Heart right ventricle (tissue), 16 donors: ENCODE measurements at regions not wholly inside any gene's neighbourhood (a gene's known extent, or its start where the extent isn't known, plus 50 kb on each side); places are given as distances from the start of the nearest gene placed in this dataset.

ENCODE experiments used
- ATAC-seq, 8 donors: fragments of 200-7000 bp; cut with Tn5 transposase; one replicate each; pipeline ENCODE4 v1.9.1; 2020; ENCODE audit warnings: mild to moderate bottlenecking in 8 of 8, moderate library complexity in 8 of 8, moderate number of reproducible peaks in 1 of 8
- DNase-seq, 2 donors: peaks; one replicate each; pipeline ENCODE4 v3.0.0-alpha.2; 2020
- H3K27ac ChIP-seq, 10 donors: fragments of 200-600 bp; sonication (generic) in 2 of 10; one replicate each; pipeline versions ENCODE4 v1.5.0 to v1.8.0; 2020 to 2022; ENCODE audit warnings: mild to moderate bottlenecking in 3 of 10
- H3K27me3 ChIP-seq, 7 donors: fragments of 200-600 bp; one replicate each; pipeline ENCODE4 v1.8.0; 2021 to 2022; ENCODE audit warnings: mild to moderate bottlenecking in 2 of 7
- H3K36me3 ChIP-seq, 9 donors: fragments of 200-600 bp; sonication (generic) in 1 of 9; one replicate each; pipeline versions ENCODE4 v1.5.0 to v1.8.0; 2020 to 2022; ENCODE audit warnings: mild to moderate bottlenecking in 2 of 9
- H3K4me1 ChIP-seq, 9 donors: fragments of 200-600 bp; sonication (generic) in 1 of 9; one replicate each; pipeline versions ENCODE4 v1.5.0 to v1.8.0; 2020 to 2022; ENCODE audit warnings: mild to moderate bottlenecking in 4 of 9
- H3K4me3 ChIP-seq, 10 donors: fragments of 200-600 bp; sonication (generic) in 2 of 10; one replicate each; pipeline versions ENCODE4 v1.5.0 to v1.8.0; 2020 to 2022; ENCODE audit warnings: mild to moderate bottlenecking in 7 of 10, moderate library complexity in 2 of 10
- H3K9me3 ChIP-seq, 11 donors: fragments of 200-600 bp in 10 of 11; sonication (generic) in 2 of 11; one replicate each; pipeline versions ENCODE4 v1.5.0 to v1.8.0; 2013 to 2022; ENCODE audit warnings: mild to moderate bottlenecking in 2 of 11, control low read depth in 1 of 11, moderate library complexity in 1 of 11
- CTCF ChIP-seq, 9 donors: fragments of 200-600 bp; sonication (generic) in 2 of 9; IDR thresholded peaks; one replicate each; pipeline versions ENCODE4 v1.5.0 to v1.8.0; 2021 to 2022; ENCODE audit warnings: antibody characterized with exemption in 9 of 9, mild to moderate bottlenecking in 5 of 9, moderate library complexity in 1 of 9
- WGBS, 2 donors: extraction: QIAGEN DNeasy Blood & Tissue Kit; methylation state at CpG; one replicate each; pipeline ENCODE4 v1.1.7; 2013; ENCODE audit warnings: inconsistent platforms in 1 of 2; 5-methylcytosine and 5-hydroxymethylcytosine counted together
- intact Hi-C, 10 donors: fragments of 100-400 bp; cut with DNase I; formaldehyde crosslinking; loops; one replicate each; pipeline versions ENCODE4 v1.11.1 to v1.14.2; 2022
- donor health status: Arrhythmogenic right ventricular cardiomyopathy.
- donor health status: ischemic (EF 13 %, LVEDD 7.1; RV severe dilation, severe dysfunction).
- donor health status: healthy with polysubstance abuse.
- donor health status: DM: no; HTN: yes; CAD: no.
- donor health status: DM: no; HTN: no; CAD: no.
- donor health status: ischemic (EF 25% LVEDD 6.9; RV normal size, moderate dysfunction).
- donor health status: ischemic (EF 25% LVEDD 5.7; RV mildly dilated, moderate dysfunction).
- donor health status: healthy.
- donor health status: DM: yes; HTN: yes; CAD: no.
- donor health status: Ischemic cardiomyopathy.
- donor health status: ischemic (EF 35%, LVEDD 5.7; RV mildly dilated, moderate dysfunction).
- donor health status: nonischemic (EF 11% LVEDD 7.7; RV severe dilation, severe dysfunction).
- donor health status: DM: yes; HTN: yes; CAD: no.
- donor health status: PGD.
- donor health status: ischemic (EF 29% LVEDD 5.4; RV normal size, mild dysfunction).
- donor health status: nonischemic (EF 23%, LVEDD 6.1; RV moderate dilation, normal function).

GRCh38 chr17:12509801-12510200 is 155.9 kb upstream of the MYOCD start:
- ATAC-seq (no peak), DNase-seq (no peak)
- intact Hi-C loops: loop anchor here in 1 of 10 donors (10.0 kb wide), 1 partner anchor 65 kb away; no protein-coding TSS in a partner anchor
- Histone ChIP-seq H3K9me3 (no peaks in the 10 kb centered on the region), H3K27ac (no peak overlapping the region), H3K36me3 (no peaks in the 10 kb centered on the region), H3K27me3 (peaks cover 0 to 3% (median 0%) of the 10 kb centered on the region in 7 donors), H3K4me1 (no peaks in the 10 kb centered on the region), H3K4me3 (no peak overlapping the region)
- WGBS, 2 donors: 90 to 95% methylated on average over 1 of the region's 1 CpG
- TF ChIP-seq CTCF (IDR thresholded peaks at IDR 0.05): no peak

GRCh38 chr17:12510535-12510934 is 155.2 kb upstream of the MYOCD start:
- no peaks in the 10 kb centered on the region for H3K36me3 ChIP-seq
- no peaks in the 10 kb centered on the region for H3K4me1 ChIP-seq
- no peak for TF ChIP-seq CTCF (IDR thresholded peaks at IDR 0.05)
- ATAC-seq (no peak), DNase-seq (no peak)
- peaks cover 0 to 3% (median 0%) of the 10 kb centered on the region in 7 donors for H3K27me3 ChIP-seq
- H3K27ac ChIP-seq: no peak overlapping the region
- intact Hi-C loops: no loop called here
- WGBS, 2 donors: 66 to 87% methylated on average over 3 of the region's 3 CpGs
- no peaks in the 10 kb centered on the region for H3K9me3 ChIP-seq
- no peak overlapping the region for H3K4me3 ChIP-seq

- Histone ChIP-seq H3K4me1 (no peaks in the 10 kb centered on the region), H3K9me3 (no peaks in the 10 kb centered on the region), H3K36me3 (no peaks in the 10 kb centered on the region), H3K27ac (no peak overlapping the region), H3K27me3 (peaks cover 0 to 3% (median 0%) of the 10 kb centered on the region in 7 donors), H3K4me3 (no peak overlapping the region)
- 76 to 86% methylated on average over 4 of the region's 4 CpGs for WGBS, 2 donors
- intact Hi-C loops: no loop called here
- no peak for TF ChIP-seq CTCF (IDR thresholded peaks at IDR 0.05)
- DNase-seq: no peak
- no peak for ATAC-seq
Observed at GRCh38 chr17:12512694-12513355, 152.9 kb upstream of the MYOCD start.

- no peak overlapping the region for H3K27ac ChIP-seq
- intact Hi-C loops: no loop called here
- DNase-seq (no peak), ATAC-seq (no peak)
- no peaks in the 10 kb centered on the region for H3K4me1 ChIP-seq
- H3K36me3 ChIP-seq: no peaks in the 10 kb centered on the region
- WGBS, 2 donors: 92 to 94% methylated on average over 5 of the region's 5 CpGs
- no peak for TF ChIP-seq CTCF (IDR thresholded peaks at IDR 0.05)
- H3K9me3 ChIP-seq: no peaks in the 10 kb centered on the region
- peaks cover 0 to 3% (median 0%) of the 10 kb centered on the region in 7 donors for H3K27me3 ChIP-seq
- no peak overlapping the region for H3K4me3 ChIP-seq
Observed at GRCh38 chr17:12514596-12514995, 151.1 kb upstream of the MYOCD start.
